IMR-90 (cell line): ENCODE measurements at regions not wholly inside any gene's neighbourhood (a gene's known extent, or its start where the extent isn't known, plus 50 kb on each side); places are given as distances from the start of the nearest gene placed in this dataset.

Source experiments
- ATAC-seq: fragments of 200-7000 bp; cut with Tn5 transposase; 2 replicates; pipeline ENCODE4 v1.9.1; 2020; ENCODE audit warnings: low read depth, mild to moderate bottlenecking, moderate library complexity
- BruUV-seq: library from RNA; stranded (reverse); fragments of 400-500 nt; replicated peaks from 2 replicates; lab custom pipeline; 2021; lab: Mats Ljungman, UMichigan
- CTCF ChIA-PET: fragments of 300-600 bp; formaldehyde crosslinking; extraction: SDS; loops from one replicate; lab custom pipeline; 2021; ENCODE audit warnings: antibody characterized with exemption; lab: Yijun Ruan, JAX
- POLR2A ChIA-PET: fragments of 300-600 bp; sonication (Branson Sonifier 250); formaldehyde crosslinking; loops from one replicate; lab custom pipeline; 2022; ENCODE audit warnings: antibody characterized with exemption; ENCODE audit not compliant: unreplicated experiment; lab: Charles Lee
- DNase-seq: peaks from one replicate; pipeline ENCODE4 v3.0.0; 2013
- H2AFZ ChIP-seq: replicated peaks from 2 replicates; pipeline ENCODE3; 2013; ENCODE audit warnings: low read length, mild to moderate bottlenecking; ENCODE audit not compliant: poor library complexity
- H2AK5ac ChIP-seq: 2 replicates; pipeline ENCODE4 v1.6.1; 2013; ENCODE audit warnings: low read depth, low read length, inconsistent platforms
- H2AK9ac ChIP-seq: replicated peaks from 2 replicates; pipeline ENCODE3; 2013; ENCODE audit warnings: mild to moderate bottlenecking, low read depth, low read length, moderate library complexity; ENCODE audit not compliant: poor library complexity
- H2BK120ac ChIP-seq: 2 replicates; pipeline ENCODE4 v1.6.1; 2013; ENCODE audit warnings: low read depth, low read length, inconsistent platforms
- H2BK15ac ChIP-seq: 3 replicates; pipeline ENCODE4 v1.6.1; 2013; ENCODE audit warnings: low read depth, low read length, inconsistent platforms
- H2BK20ac ChIP-seq: 2 replicates; pipeline ENCODE4 v1.6.1; 2013; ENCODE audit warnings: low read depth, mild to moderate bottlenecking, inconsistent platforms, low read length, moderate library complexity
- H2BK5ac ChIP-seq: 2 replicates; pipeline ENCODE4 v1.6.1; 2013; ENCODE audit warnings: mild to moderate bottlenecking, low read depth, low read length, inconsistent platforms; ENCODE audit not compliant: poor library complexity, severe bottlenecking
- H3K14ac ChIP-seq: replicated peaks from 2 replicates; pipeline ENCODE4 v1.6.1; 2013; ENCODE audit warnings: low read depth, low read length, inconsistent platforms
- H3K18ac ChIP-seq: 2 replicates; pipeline ENCODE4 v1.6.1; 2013; ENCODE audit warnings: low read depth, low read length, control low read depth
- H3K23ac ChIP-seq: 2 replicates; pipeline ENCODE4 v1.6.1; 2013; ENCODE audit warnings: low read depth, low read length, inconsistent platforms
- H3K27ac ChIP-seq: 2 replicates; pipeline ENCODE4 v1.5.1; 2013; ENCODE audit warnings: mild to moderate bottlenecking, control low read depth, low read length; ENCODE audit not compliant: insufficient read depth
- H3K27me3 ChIP-seq: 2 replicates; pipeline ENCODE4 v1.6.1; 2013; ENCODE audit warnings: low read length; ENCODE audit not compliant: control insufficient read depth, insufficient read depth
- H3K36me3 ChIP-seq: 2 replicates; pipeline ENCODE4 v1.6.1; 2013; ENCODE audit warnings: low read length, mixed read lengths; ENCODE audit not compliant: control insufficient read depth, insufficient read depth
- H3K4ac ChIP-seq: 2 replicates; pipeline ENCODE4 v1.6.1; 2013; ENCODE audit warnings: low read depth, low read length, inconsistent platforms
- H3K4me1 ChIP-seq: 2 replicates; pipeline ENCODE4 v1.6.1; 2013; ENCODE audit warnings: low read length, mixed read lengths; ENCODE audit not compliant: control insufficient read depth, insufficient read depth
- H3K4me2 ChIP-seq: 2 replicates; pipeline ENCODE4 v1.6.1; 2013; ENCODE audit warnings: low read depth, mild to moderate bottlenecking, control low read depth, low read length, moderate library complexity
- H3K4me3 ChIP-seq: 2 replicates; pipeline ENCODE4 v1.5.1; 2013; ENCODE audit warnings: low read depth, mild to moderate bottlenecking, control low read depth, low read length, moderate library complexity; ENCODE audit not compliant: insufficient read depth
- H3K56ac ChIP-seq: 2 replicates; pipeline ENCODE4 v1.6.1; 2013; ENCODE audit warnings: low read length, inconsistent platforms; ENCODE audit not compliant: insufficient read depth; ENCODE audit errors: extremely low read depth
- H3K79me1 ChIP-seq, 2 experiments: 2 replicates each; pipeline ENCODE4 v1.6.1; 2013; ENCODE audit warnings: low read length in 2 of 2, inconsistent platforms in 1 of 2, low read depth in 1 of 2
- H3K9ac ChIP-seq: 2 replicates; pipeline ENCODE4 v1.6.1; 2013; ENCODE audit warnings: low read depth, low read length, control low read depth
- H3K9me1 ChIP-seq: 2 replicates; pipeline ENCODE4 v1.6.1; 2013; ENCODE audit warnings: low read length, inconsistent platforms; ENCODE audit not compliant: insufficient read depth
- H3K9me3 ChIP-seq: 2 replicates; pipeline ENCODE4 v1.6.1; 2013; ENCODE audit warnings: low read length; ENCODE audit not compliant: control insufficient read depth, insufficient read depth
- H4K20me1 ChIP-seq: 2 replicates; pipeline ENCODE4 v1.6.1; 2013; ENCODE audit warnings: low read length, inconsistent platforms; ENCODE audit not compliant: insufficient read depth
- H4K5ac ChIP-seq: 2 replicates; pipeline ENCODE4 v1.6.1; 2013; ENCODE audit warnings: mild to moderate bottlenecking, low read depth, low read length, control low read depth
- H4K8ac ChIP-seq, 2 experiments: 2 replicates each; pipeline ENCODE4 v1.6.1; 2013; ENCODE audit warnings: low read depth in 2 of 2, low read length in 2 of 2, control low read depth in 1 of 2, inconsistent platforms in 1 of 2
- H4K91ac ChIP-seq: 2 replicates; pipeline ENCODE4 v1.6.1; 2013; ENCODE audit warnings: low read depth, low read length, inconsistent platforms; ENCODE audit not compliant: insufficient read depth
- CEBPB ChIP-seq: IDR thresholded peaks from 2 replicates; pipeline ENCODE4 v1.6.1; 2012; ENCODE audit warnings: low read depth, low read length, improper control_type of control experiment
- CTCF ChIP-seq: conservative IDR thresholded peaks from 2 replicates; pipeline ENCODE4 v1.5.1; 2012; ENCODE audit warnings: mild to moderate bottlenecking, low read depth, low read length, improper control_type of control experiment
- ELK1 ChIP-seq: fragments of 150-350 bp; IDR thresholded peaks from 2 replicates; pipeline ENCODE4 v1.6.1; 2016; ENCODE audit warnings: low read depth, mild to moderate bottlenecking, low read length, moderate library complexity, borderline replicate concordance
- FOS ChIP-seq: fragments of 150-350 bp; IDR thresholded peaks from 2 replicates; pipeline ENCODE4 v1.6.1; 2016; ENCODE audit warnings: low read depth, low read length
- NFE2L2 ChIP-seq: fragments of 150-350 bp; IDR thresholded peaks from 2 replicates; pipeline ENCODE4 v1.6.1; 2016; ENCODE audit warnings: low read depth, mild to moderate bottlenecking, low read length
- USF2 ChIP-seq: fragments of 150-350 bp; IDR thresholded peaks from 2 replicates; pipeline ENCODE4 v1.6.1; 2017; ENCODE audit warnings: mild to moderate bottlenecking, antibody characterized with exemption, low read length, low read depth
- dilution Hi-C: fragments of 300-500 bp; cut with HindIII; formaldehyde crosslinking; loops from one replicate; pipeline ENCODE4 v1.14.3; 2018; ENCODE audit warnings: low sequenced_read_pairs; ENCODE audit not compliant: unreplicated experiment
- in situ Hi-C: fragments of 300-500 bp; cut with MboI; formaldehyde crosslinking; loops from 3 replicates; pipeline ENCODE4 v1.14.3; 2019; ENCODE audit warnings: low sequenced_read_pairs, inconsistent platforms, mixed read lengths
- intact Hi-C: fragments of 100-400 bp; cut with micrococcal nuclease; formaldehyde crosslinking; loops from 2 replicates; pipeline ENCODE4 v1.10.0; 2022

DNA sequence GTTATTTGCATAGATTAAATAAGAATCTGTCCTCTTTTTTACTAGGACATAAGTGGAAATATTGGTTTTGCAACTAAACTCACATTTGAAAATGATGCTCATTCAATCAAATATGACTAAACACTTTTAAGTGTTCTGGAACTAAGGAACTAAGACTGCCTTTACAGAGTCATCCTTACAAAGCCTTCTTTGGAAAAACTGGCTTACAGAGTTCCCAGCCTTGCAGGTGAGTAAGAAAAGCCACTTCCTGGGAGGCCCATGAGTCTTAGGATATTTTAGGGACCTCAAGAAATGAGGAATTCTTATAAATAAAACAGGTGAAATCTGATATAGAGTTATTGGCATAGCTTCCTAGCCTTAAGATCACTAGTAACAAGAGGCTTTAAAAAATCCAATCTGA is 135.5 kb downstream of the ALOX5 start:
- H3K18ac ChIP-seq = no peak overlapping the region
- ChIA-PET POLR2A (no interaction called here), CTCF (no interaction called here)
- H3K56ac ChIP-seq = no peak overlapping the region
- TF ChIP-seq NFE2L2 (no peak), CEBPB (no peak), USF2 (no peak), CTCF (no peak), FOS (no peak), ELK1 (no peak)
- H3K36me3 ChIP-seq = no peaks in the 10 kb centered on the region
- H3K9ac ChIP-seq = no peak overlapping the region
- no peak overlapping the region for H2BK5ac ChIP-seq
- no peak overlapping the region for H2AFZ ChIP-seq
- no peak overlapping the region for H4K8ac ChIP-seq
- H2BK20ac ChIP-seq = no peak overlapping the region
- no peaks in the 10 kb centered on the region for H4K20me1 ChIP-seq
- BruUV-seq = no TSS peak
- H3K27ac ChIP-seq = no peak overlapping the region
- H4K91ac ChIP-seq = no peak overlapping the region
- in situ Hi-C loops = no loop called here
- H2AK9ac ChIP-seq = no peak overlapping the region
- H3K9me1 ChIP-seq = no peaks in the 10 kb centered on the region
- no peak overlapping the region for H3K4ac ChIP-seq
- H2AK5ac ChIP-seq = no peak overlapping the region
- no peak overlapping the region for H3K4me3 ChIP-seq
- H2BK120ac ChIP-seq = no peak overlapping the region
- 0 out of 2 replicates have a peak, but pooled peaks cover 2% of the 10 kb centered on the region for H3K4me1 ChIP-seq
- no peak overlapping the region for H3K4me2 ChIP-seq
- no peak overlapping the region for H3K23ac ChIP-seq
- dilution Hi-C loops = no loop called here
- no peaks in the 10 kb centered on the region for H3K27me3 ChIP-seq
- DNase-seq (no peak), ATAC-seq (no peak)
- no peaks in the 10 kb centered on the region for H3K9me3 ChIP-seq
- no peak overlapping the region for H4K5ac ChIP-seq
- peaks cover 0 to 3% of the 10 kb centered on the region in 2 experiments; a peak in 1 of 4 replicates for H3K79me1 ChIP-seq
- intact Hi-C loops = no loop called here
- no peak overlapping the region for H3K14ac ChIP-seq
- no peak overlapping the region for H2BK15ac ChIP-seq
